ENCODE measurements at regions not wholly inside any gene's neighbourhood (a gene's known extent, or its start where the extent isn't known, plus 50 kb on each side); places are given as distances from the start of the nearest gene placed in this dataset.
"Not testable (repeated sequence)": the region's sequence is repeated elsewhere in the genome, so short reads cannot be mapped to it uniquely, and the experiment has no call there.

GRCh38 chr4:163726641-163727040 lies 232.2 kb downstream of the TMA16 start:
- H3K36me3 Mint-ChIP-seq, result no peaks in the 10 kb centered on the region
- H3K27ac Mint-ChIP-seq, result no peak overlapping the region
- H3K9me3 Mint-ChIP-seq, result peaks cover 49% of the 10 kb centered on the region
- no peak for DNase-seq (ENCODE audit: low spot score in 2 of 2, unreplicated experiment in 2 of 2)
- H3K27me3 Mint-ChIP-seq (ENCODE audit: low read depth), result no peaks in the 10 kb centered on the region
- no peak for TF ChIP-seq CTCF (IDR thresholded peaks at IDR 0.05; ENCODE audit: unreplicated experiment)
- H3K4me1 Mint-ChIP-seq, result no peaks in the 10 kb centered on the region
- no peak overlapping the region for H3K4me3 Mint-ChIP-seq

- Mint-ChIP-seq H3K27me3 (ENCODE audit: low read depth) (no peaks in the 10 kb centered on the region), H3K27ac (no peak overlapping the region), H3K36me3 (no peaks in the 10 kb centered on the region), H3K4me3 (no peak overlapping the region), H3K4me1 (no peaks in the 10 kb centered on the region), H3K9me3 (peaks cover 47% of the 10 kb centered on the region)
- TF ChIP-seq CTCF (IDR thresholded peaks at IDR 0.05; ENCODE audit: unreplicated experiment), result no peak
- no peak for DNase-seq (ENCODE audit: low spot score in 2 of 2, unreplicated experiment in 2 of 2)
Observed at GRCh38 chr4:163731071-163731470, 236.6 kb downstream of the TMA16 start.

DNA sequence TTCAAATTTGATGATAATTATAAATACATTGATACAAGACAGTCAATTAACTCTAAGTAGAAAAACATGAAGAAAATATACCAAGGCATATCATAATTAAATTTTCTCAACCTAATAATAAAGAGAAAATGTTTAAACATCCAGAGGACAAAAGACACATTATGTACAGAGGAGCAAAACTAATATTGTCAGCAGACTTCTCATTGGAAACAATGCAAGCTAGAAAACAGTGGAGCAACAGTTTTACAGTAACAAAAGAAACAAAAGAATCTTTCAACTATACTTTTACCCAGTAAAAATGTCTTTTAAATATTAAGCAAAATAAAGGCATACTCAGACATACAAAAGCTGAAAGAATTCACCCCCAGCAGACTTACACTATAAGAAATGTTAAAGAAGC lies 238.0 kb downstream of the TMA16 start:
- H3K27me3 Mint-ChIP-seq (ENCODE audit: low read depth), result no peaks in the 10 kb centered on the region
- TF ChIP-seq CTCF (IDR thresholded peaks at IDR 0.05; ENCODE audit: unreplicated experiment), result no peak
- no peak for DNase-seq (ENCODE audit: low spot score in 2 of 2, unreplicated experiment in 2 of 2)
- no peak overlapping the region for H3K4me3 Mint-ChIP-seq
- no peaks in the 10 kb centered on the region for H3K36me3 Mint-ChIP-seq
- peaks cover 39% of the 10 kb centered on the region for H3K9me3 Mint-ChIP-seq
- no peak overlapping the region for H3K27ac Mint-ChIP-seq
- no peaks in the 10 kb centered on the region for H3K4me1 Mint-ChIP-seq

- no peak overlapping the region for H3K4me3 Mint-ChIP-seq
- H3K36me3 Mint-ChIP-seq, result no peaks in the 10 kb centered on the region
- H3K27me3 Mint-ChIP-seq (ENCODE audit: low read depth), result no peaks in the 10 kb centered on the region
- no peaks in the 10 kb centered on the region for H3K4me1 Mint-ChIP-seq
- H3K27ac Mint-ChIP-seq, result no peak overlapping the region
- H3K9me3 Mint-ChIP-seq, result peaks cover 7% of the 10 kb centered on the region
- no peak for DNase-seq (ENCODE audit: low spot score in 2 of 2, unreplicated experiment in 2 of 2)
- no peak for TF ChIP-seq CTCF (IDR thresholded peaks at IDR 0.05; ENCODE audit: unreplicated experiment)
Observed at GRCh38 chr4:163736876-163737275, 242.4 kb downstream of the TMA16 start.

DNA sequence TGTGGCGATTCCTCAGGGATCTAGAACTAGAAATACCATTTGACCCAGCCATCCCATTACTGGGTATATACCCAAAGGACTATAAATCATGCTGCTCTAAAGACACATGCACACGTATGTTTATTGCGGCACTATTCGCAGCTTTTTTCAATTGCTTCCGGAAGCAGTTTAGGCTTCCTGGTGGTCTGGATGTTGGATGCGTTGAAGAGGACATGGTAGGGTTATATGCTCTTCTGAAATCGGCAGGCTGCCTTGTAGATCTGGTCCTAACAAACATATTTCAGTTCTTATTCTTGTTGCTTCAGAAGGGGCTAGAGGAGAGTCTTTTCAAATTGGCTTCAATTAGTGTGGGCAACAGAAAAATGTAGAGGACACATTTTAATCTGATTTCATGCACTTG lies 243.4 kb downstream of the TMA16 start:
- H3K9me3 Mint-ChIP-seq; DNase-seq (ENCODE audit: low spot score in 2 of 2, unreplicated experiment in 2 of 2); H3K27ac Mint-ChIP-seq: not testable (repeated sequence)

DNA sequence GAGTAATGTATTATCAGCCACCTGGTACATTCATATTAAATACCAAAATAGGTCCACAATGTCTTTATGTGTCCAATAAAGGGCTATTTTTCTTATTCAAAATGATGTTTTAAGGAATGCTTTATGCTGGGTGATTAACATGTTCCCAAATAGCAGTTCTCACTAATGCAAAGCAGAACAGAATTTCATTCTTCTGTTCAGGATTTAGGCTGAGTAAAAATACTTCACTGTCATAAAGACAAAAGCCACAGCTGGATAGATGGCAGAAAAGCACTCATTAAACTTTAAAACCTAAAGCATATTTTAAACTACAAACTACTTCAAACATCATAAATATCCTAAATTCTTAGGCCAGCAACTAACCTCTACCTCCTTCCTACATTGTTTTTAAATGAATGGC lies 244.0 kb downstream of the TMA16 start:
- H3K36me3 Mint-ChIP-seq, result no peaks in the 10 kb centered on the region
- H3K27ac Mint-ChIP-seq, result no peak overlapping the region
- H3K9me3 Mint-ChIP-seq, result no peaks in the 10 kb centered on the region
- DNase-seq (ENCODE audit: low spot score in 2 of 2, unreplicated experiment in 2 of 2), result no peak
- H3K4me3 Mint-ChIP-seq, result no peak overlapping the region
- H3K4me1 Mint-ChIP-seq, result no peaks in the 10 kb centered on the region
- H3K27me3 Mint-ChIP-seq (ENCODE audit: low read depth), result no peaks in the 10 kb centered on the region
- no peak for TF ChIP-seq CTCF (IDR thresholded peaks at IDR 0.05; ENCODE audit: unreplicated experiment)

More for the DNA sequence above, 243.4 kb downstream of the TMA16 start:
- H3K4me1 Mint-ChIP-seq; H3K4me3 Mint-ChIP-seq; H3K27me3 Mint-ChIP-seq (ENCODE audit: low read depth); H3K36me3 Mint-ChIP-seq: not testable (repeated sequence)
